WTC11 (cell line): ENCODE measurements at regions not wholly inside any gene's neighbourhood (a gene's known extent, or its start where the extent isn't known, plus 50 kb on each side); places are given as distances from the start of the nearest gene placed in this dataset.

ENCODE experiments used
- ATAC-seq: fragments of 200-7000 bp; cut with Tn5 transposase; 2 replicates; pipeline ENCODE4 v1.10.0; 2021; ENCODE audit warnings: mild to moderate bottlenecking, moderate library complexity
- CTCF ChIA-PET: fragments of 300-600 bp; sonication (Branson Sonifier 250); formaldehyde crosslinking; loops from one replicate; lab custom pipeline; 2021; ENCODE audit warnings: antibody characterized with exemption; lab: Charles Lee
- POLR2A ChIA-PET: fragments of 350-600 bp; sonication (Branson Sonifier 250); formaldehyde crosslinking; loops from one replicate; lab custom pipeline; 2021; ENCODE audit warnings: antibody characterized with exemption; lab: Charles Lee
- DNase-seq: peaks from one replicate; pipeline ENCODE4 v3.0.0; 2021; ENCODE audit warnings: low spot score
- H3K27ac Mint-ChIP-seq: 2 replicates; pipeline ENCODE4 v1.8.0; 2021; ENCODE audit warnings: mixed read lengths
- H3K27me3 Mint-ChIP-seq: 2 replicates; pipeline ENCODE4 v1.8.0; 2021; ENCODE audit warnings: low read depth, mild to moderate bottlenecking, moderate library complexity, mixed read lengths
- H3K36me3 Mint-ChIP-seq: 2 replicates; pipeline ENCODE4 v1.8.0; 2021; ENCODE audit warnings: mixed read lengths
- H3K4me1 Mint-ChIP-seq: 2 replicates; pipeline ENCODE4 v1.8.0; 2022; ENCODE audit warnings: mixed read lengths
- H3K4me3 Mint-ChIP-seq: 2 replicates; pipeline ENCODE4 v1.8.0; 2021; ENCODE audit warnings: mild to moderate bottlenecking, moderate library complexity, mixed read lengths
- H3K9me3 Mint-ChIP-seq: 2 replicates; pipeline ENCODE4 v1.8.0; 2021; ENCODE audit warnings: mixed read lengths
- ARID4B ChIP-seq: sonication (generic); formaldehyde crosslinking; IDR thresholded peaks from 2 replicates; pipeline ENCODE4 v1.8.0; 2023; ENCODE audit warnings: missing genetic modification reagents, mild to moderate bottlenecking, borderline replicate concordance
- CBFB ChIP-seq: sonication (generic); formaldehyde crosslinking; IDR thresholded peaks from 2 replicates; pipeline ENCODE4 v1.8.1; 2022; ENCODE audit warnings: mild to moderate bottlenecking, low read depth, missing genetic modification reagents
- CREB1 ChIP-seq: sonication (generic); formaldehyde crosslinking; IDR thresholded peaks from 2 replicates; pipeline ENCODE4 v1.8.0; 2023; ENCODE audit warnings: mild to moderate bottlenecking, missing genetic modification reagents
- E2F4 ChIP-seq: sonication (generic); formaldehyde crosslinking; IDR thresholded peaks from 2 replicates; pipeline ENCODE4 v1.8.1; 2022; ENCODE audit warnings: low read depth, mild to moderate bottlenecking, moderate library complexity, missing genetic modification reagents, borderline replicate concordance
- ETV6 ChIP-seq: sonication (generic); formaldehyde crosslinking; IDR thresholded peaks from 2 replicates; pipeline ENCODE4 v1.8.1; 2022; ENCODE audit warnings: mild to moderate bottlenecking, missing genetic modification reagents
- JAZF1 ChIP-seq: fragments of 250-450 bp; sonication (Bioruptor Pico); IDR thresholded peaks from 2 replicates; pipeline ENCODE4 v1.9.0; 2021; ENCODE audit warnings: moderate library complexity, mild to moderate bottlenecking, inconsistent platforms
- MYBL2 ChIP-seq: sonication (generic); formaldehyde crosslinking; IDR thresholded peaks from 2 replicates; pipeline ENCODE4 v1.8.1; 2023; ENCODE audit warnings: mild to moderate bottlenecking, moderate library complexity, missing genetic modification reagents
- NFATC4 ChIP-seq: fragments of 250-450 bp; sonication (Bioruptor Pico); IDR thresholded peaks from 2 replicates; pipeline ENCODE4 v1.9.0; 2021; ENCODE audit warnings: mild to moderate bottlenecking
- NFE2L1 ChIP-seq: sonication (generic); formaldehyde crosslinking; IDR thresholded peaks from 2 replicates; pipeline ENCODE4 v1.8.1; 2023; ENCODE audit warnings: missing genetic modification reagents
- PREB ChIP-seq: sonication (generic); formaldehyde crosslinking; IDR thresholded peaks from 2 replicates; pipeline ENCODE4 v1.8.1; 2022; ENCODE audit warnings: mild to moderate bottlenecking, missing genetic modification reagents, moderate library complexity, borderline replicate concordance
- RELA ChIP-seq: sonication (generic); formaldehyde crosslinking; IDR thresholded peaks from 2 replicates; pipeline ENCODE4 v1.8.1; 2022; ENCODE audit warnings: missing genetic modification reagents, mild to moderate bottlenecking, borderline replicate concordance
- SMAD3 ChIP-seq: sonication (generic); formaldehyde crosslinking; IDR thresholded peaks from 2 replicates; pipeline ENCODE4 v1.8.0; 2022; ENCODE audit warnings: missing genetic modification reagents, mild to moderate bottlenecking, borderline replicate concordance
- SP1 ChIP-seq: sonication (generic); formaldehyde crosslinking; conservative IDR thresholded peaks from 2 replicates; pipeline ENCODE4 v1.8.1; 2022; ENCODE audit warnings: missing genetic modification reagents
- ZBTB21 ChIP-seq: sonication (generic); formaldehyde crosslinking; IDR thresholded peaks from 2 replicates; pipeline ENCODE4 v1.8.1; 2023; ENCODE audit warnings: mild to moderate bottlenecking, missing genetic modification reagents, borderline replicate concordance
- ZMAT4 ChIP-seq: fragments of 250-450 bp; sonication (Bioruptor Pico); IDR thresholded peaks from 2 replicates; pipeline ENCODE4 v1.9.0; 2021; ENCODE audit warnings: mild to moderate bottlenecking
- ZNF423 ChIP-seq: fragments of 250-450 bp; sonication (Bioruptor Pico); IDR thresholded peaks from 2 replicates; pipeline ENCODE4 v2.1.2; 2022; ENCODE audit warnings: mild to moderate bottlenecking, moderate library complexity
- ZNF532 ChIP-seq: fragments of 250-450 bp; sonication (Bioruptor Pico); IDR thresholded peaks from 2 replicates; pipeline ENCODE4 v1.9.0; 2021; ENCODE audit warnings: mild to moderate bottlenecking, borderline replicate concordance
- ZNF671 ChIP-seq: fragments of 250-450 bp; sonication (Bioruptor Pico); IDR thresholded peaks from 2 replicates; pipeline ENCODE4 v1.8.0; 2021; ENCODE audit warnings: mild to moderate bottlenecking
- TF ChIP-seq, protein P1 (sequence below): sonication (generic); formaldehyde crosslinking; IDR thresholded peaks from 2 replicates; pipeline ENCODE4 v1.8.1; 2022; ENCODE audit warnings: mild to moderate bottlenecking, moderate library complexity, missing genetic modification reagents
- TF ChIP-seq, protein P2 (sequence below): sonication (generic); formaldehyde crosslinking; IDR thresholded peaks from 2 replicates; pipeline ENCODE4 v1.8.0; 2022; ENCODE audit warnings: mild to moderate bottlenecking, missing genetic modification reagents
- TF ChIP-seq, protein P3 (sequence below): sonication (generic); formaldehyde crosslinking; IDR thresholded peaks from 2 replicates; pipeline ENCODE4 v1.8.0; 2023; ENCODE audit warnings: missing genetic modification reagents

DNA sequence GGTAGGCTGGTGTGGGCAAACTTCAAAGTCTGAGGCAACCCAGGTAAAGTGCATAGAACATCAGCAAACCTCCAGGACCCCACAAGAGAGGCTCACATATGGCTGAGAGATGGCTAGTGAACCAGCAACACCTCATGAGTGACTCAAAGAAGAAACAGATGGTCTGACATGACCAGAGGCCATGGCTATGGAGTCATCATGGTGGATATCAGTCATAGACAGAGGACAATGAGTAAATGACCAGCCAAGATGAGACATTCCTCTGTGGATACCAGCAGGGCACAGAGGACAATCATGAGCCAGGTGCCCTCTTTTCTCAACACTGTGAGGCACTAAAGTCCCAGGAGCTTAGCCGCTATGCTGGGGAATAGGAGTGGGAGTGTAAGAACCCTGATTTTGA lies 180.8 kb downstream of the RASEF start (continued):
- TF ChIP-seq ZNF532 (CRISPR knock-in tag) = no peak
- TF ChIP-seq JAZF1 (CRISPR knock-in tag) = no peak
- TF ChIP-seq, protein P1, sequence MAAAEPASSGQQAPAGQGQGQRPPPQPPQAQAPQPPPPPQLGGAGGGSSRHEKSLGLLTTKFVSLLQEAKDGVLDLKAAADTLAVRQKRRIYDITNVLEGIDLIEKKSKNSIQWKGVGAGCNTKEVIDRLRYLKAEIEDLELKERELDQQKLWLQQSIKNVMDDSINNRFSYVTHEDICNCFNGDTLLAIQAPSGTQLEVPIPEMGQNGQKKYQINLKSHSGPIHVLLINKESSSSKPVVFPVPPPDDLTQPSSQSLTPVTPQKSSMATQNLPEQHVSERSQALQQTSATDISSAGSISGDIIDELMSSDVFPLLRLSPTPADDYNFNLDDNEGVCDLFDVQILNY (CRISPR knock-in tag) = no peak
- no peak for TF ChIP-seq CREB1 (CRISPR knock-in tag)
- TF ChIP-seq CBFB (CRISPR knock-in tag) = no peak
- TF ChIP-seq NFE2L1 (CRISPR knock-in tag) = no peak
- TF ChIP-seq ZMAT4 (CRISPR knock-in tag) = no peak
- no peak for TF ChIP-seq ZNF671 (CRISPR knock-in tag)
- no peak for TF ChIP-seq ZBTB21 (CRISPR knock-in tag)
- TF ChIP-seq NFATC4 (CRISPR knock-in tag) = no peak
- TF ChIP-seq, protein P2, sequence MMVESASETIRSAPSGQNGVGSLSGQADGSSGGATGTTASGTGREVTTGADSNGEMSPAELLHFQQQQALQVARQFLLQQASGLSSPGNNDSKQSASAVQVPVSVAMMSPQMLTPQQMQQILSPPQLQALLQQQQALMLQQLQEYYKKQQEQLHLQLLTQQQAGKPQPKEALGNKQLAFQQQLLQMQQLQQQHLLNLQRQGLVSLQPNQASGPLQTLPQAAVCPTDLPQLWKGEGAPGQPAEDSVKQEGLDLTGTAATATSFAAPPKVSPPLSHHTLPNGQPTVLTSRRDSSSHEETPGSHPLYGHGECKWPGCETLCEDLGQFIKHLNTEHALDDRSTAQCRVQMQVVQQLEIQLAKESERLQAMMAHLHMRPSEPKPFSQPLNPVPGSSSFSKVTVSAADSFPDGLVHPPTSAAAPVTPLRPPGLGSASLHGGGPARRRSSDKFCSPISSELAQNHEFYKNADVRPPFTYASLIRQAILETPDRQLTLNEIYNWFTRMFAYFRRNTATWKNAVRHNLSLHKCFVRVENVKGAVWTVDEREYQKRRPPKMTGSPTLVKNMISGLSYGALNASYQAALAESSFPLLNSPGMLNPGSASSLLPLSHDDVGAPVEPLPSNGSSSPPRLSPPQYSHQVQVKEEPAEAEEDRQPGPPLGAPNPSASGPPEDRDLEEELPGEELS = no peak

DNA sequence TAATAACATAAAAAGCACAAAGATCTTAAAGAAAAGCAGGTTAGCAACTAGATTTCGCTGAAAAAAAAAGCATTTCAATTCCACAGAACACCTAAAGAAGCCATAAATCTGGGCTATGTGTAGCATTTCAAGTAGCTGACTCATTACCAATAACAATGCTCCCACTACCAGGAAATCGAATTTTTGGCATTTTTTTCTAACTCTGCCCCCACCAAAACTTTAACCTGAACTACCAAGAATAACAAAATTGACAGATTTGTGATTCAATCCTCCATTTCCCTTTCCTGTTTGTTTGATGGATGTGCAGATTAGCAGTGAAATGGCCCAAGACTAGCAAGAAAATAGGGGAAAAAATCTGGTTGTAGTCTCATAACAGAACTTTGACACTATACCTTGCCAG lies 180.2 kb downstream of the RASEF start:
- Mint-ChIP-seq H3K9me3 (peaks cover 7% of the 10 kb centered on the region), H3K4me1 (peaks cover 61% of the 10 kb centered on the region), H3K27me3 (no peaks in the 10 kb centered on the region), H3K36me3 (peaks cover 20% of the 10 kb centered on the region), H3K27ac (peak overlapping the region; percentile 93), H3K4me3 (peak overlapping the region; percentile 46)
- DNase-seq (no peak), ATAC-seq (peak; percentile 25)
- ChIA-PET POLR2A (no interaction called here), CTCF (interaction anchor here (1.1 kb wide), 1 partner anchor 79 kb away, joined by 3 read pairs; no protein-coding TSS in a partner anchor)
- TF ChIP-seq SMAD3 (CRISPR knock-in tag) (no peak), ETV6 (CRISPR knock-in tag) (no peak), PREB (no peak), ARID4B (CRISPR knock-in tag) (no peak), ZNF423 (CRISPR knock-in tag) (no peak), RELA (CRISPR knock-in tag) (no peak), SP1 (CRISPR knock-in tag) (no peak), MYBL2 (no peak), E2F4 (CRISPR knock-in tag) (no peak), ZMAT4 (CRISPR knock-in tag) (no peak)
- TF ChIP-seq, protein P3, sequence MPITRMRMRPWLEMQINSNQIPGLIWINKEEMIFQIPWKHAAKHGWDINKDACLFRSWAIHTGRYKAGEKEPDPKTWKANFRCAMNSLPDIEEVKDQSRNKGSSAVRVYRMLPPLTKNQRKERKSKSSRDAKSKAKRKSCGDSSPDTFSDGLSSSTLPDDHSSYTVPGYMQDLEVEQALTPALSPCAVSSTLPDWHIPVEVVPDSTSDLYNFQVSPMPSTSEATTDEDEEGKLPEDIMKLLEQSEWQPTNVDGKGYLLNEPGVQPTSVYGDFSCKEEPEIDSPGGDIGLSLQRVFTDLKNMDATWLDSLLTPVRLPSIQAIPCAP = no peak
